D721Med (cell line): ENCODE measurements at regions not wholly inside any gene's neighbourhood (a gene's known extent, or its start where the extent isn't known, plus 50 kb on each side); places are given as distances from the start of the nearest gene placed in this dataset.
"Not testable (repeated sequence)": the region's sequence is repeated elsewhere in the genome, so short reads cannot be mapped to it uniquely, and the experiment has no call there.

Experiments used
- DNase-seq: peaks from one replicate; pipeline ENCODE4 v3.0.0; 2011; ENCODE audit warnings: low spot score; ENCODE audit not compliant: insufficient read length
- FAIRE-seq: peaks from 2 replicates; lab custom pipeline; 2011; peaks lifted over from hg19 to GRCh38; lab: Jason Lieb, UNC
- TF ChIP-seq, protein P1 (sequence below): IDR thresholded peaks from 2 replicates; pipeline ENCODE4 v1.5.1; 2012; ENCODE audit warnings: mild to moderate bottlenecking, control low read depth; ENCODE audit not compliant: insufficient read depth; ENCODE audit errors: missing control alignments

- TF ChIP-seq, protein P1, sequence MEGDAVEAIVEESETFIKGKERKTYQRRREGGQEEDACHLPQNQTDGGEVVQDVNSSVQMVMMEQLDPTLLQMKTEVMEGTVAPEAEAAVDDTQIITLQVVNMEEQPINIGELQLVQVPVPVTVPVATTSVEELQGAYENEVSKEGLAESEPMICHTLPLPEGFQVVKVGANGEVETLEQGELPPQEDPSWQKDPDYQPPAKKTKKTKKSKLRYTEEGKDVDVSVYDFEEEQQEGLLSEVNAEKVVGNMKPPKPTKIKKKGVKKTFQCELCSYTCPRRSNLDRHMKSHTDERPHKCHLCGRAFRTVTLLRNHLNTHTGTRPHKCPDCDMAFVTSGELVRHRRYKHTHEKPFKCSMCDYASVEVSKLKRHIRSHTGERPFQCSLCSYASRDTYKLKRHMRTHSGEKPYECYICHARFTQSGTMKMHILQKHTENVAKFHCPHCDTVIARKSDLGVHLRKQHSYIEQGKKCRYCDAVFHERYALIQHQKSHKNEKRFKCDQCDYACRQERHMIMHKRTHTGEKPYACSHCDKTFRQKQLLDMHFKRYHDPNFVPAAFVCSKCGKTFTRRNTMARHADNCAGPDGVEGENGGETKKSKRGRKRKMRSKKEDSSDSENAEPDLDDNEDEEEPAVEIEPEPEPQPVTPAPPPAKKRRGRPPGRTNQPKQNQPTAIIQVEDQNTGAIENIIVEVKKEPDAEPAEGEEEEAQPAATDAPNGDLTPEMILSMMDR, result peak; percentile 27
- DNase-seq (no peak), FAIRE-seq (no peak)
Observed at GRCh38 chr2:31688282-31688681, 107.5 kb upstream of the SRD5A2 start.

DNA sequence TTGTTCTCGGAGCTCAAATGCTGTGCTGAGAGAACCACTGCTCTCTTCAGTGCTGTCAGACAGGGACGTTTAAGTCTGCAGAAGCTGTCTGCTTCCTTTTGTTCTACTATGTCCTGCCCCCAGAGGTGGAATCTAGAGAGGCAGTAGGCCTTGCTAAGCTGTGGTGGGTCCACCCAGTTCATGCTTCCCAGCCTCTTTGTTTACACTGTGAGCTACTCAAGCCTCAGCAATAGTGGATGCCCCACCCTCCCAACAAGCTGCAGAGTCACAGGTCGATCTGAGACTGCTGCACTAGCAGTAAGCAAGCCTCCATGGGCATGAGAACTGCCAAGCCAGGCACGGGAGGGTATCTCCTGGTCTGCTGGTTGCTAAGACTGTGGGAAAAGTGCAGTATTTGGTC lies 102.8 kb upstream of the SRD5A2 start:
- not testable (repeated sequence) for DNase-seq, FAIRE-seq

GRCh38 chr2:31675485-31675901 lies 94.8 kb upstream of the SRD5A2 start:
- FAIRE-seq (no peak), DNase-seq (no peak)
- TF ChIP-seq, protein P1, result peak; percentile 3

- DNase-seq (no peak), FAIRE-seq (no peak)
- TF ChIP-seq, protein P1, result no peak
Observed at GRCh38 chr2:31674446-31674845, 93.7 kb upstream of the SRD5A2 start.

GRCh38 chr2:31666878-31667277 lies 86.1 kb upstream of the SRD5A2 start:
- no peak for FAIRE-seq
- TF ChIP-seq, protein P1, result no peak
- no peak for DNase-seq

DNA sequence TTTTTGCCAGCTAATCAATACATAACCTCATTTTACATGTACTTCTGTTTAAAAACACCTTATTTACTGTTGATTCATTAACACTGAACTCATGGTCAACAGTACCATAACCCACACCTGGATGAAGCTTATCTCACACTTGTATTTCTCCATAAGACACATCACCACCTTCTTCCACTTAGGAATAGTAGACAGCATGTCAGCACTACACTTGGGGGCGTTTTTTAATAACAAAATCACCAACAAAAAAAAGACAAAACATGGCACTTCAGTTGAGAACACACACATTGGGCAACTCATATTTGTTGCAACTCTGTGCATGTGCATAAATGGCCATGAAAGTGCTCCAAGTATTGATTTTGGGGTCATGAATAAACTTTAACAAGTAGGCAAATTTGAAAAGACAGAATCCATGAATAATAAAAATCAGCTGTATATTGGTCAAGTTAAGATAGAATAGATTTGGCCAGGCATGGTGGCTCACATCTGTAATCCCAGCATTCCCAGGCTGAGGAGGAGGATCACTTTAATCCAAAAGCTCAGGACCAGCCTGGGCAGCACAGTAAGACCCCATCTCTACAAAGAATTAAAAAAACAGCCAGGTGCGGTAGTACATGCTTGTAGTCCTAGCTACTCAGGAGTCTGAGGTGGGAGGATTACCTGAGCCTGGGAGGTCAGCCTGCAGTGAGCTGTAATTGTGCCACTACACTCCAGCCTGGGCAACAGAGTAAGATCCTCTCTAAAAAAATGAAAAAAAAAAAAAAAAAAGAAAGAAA lies 84.4 kb upstream of the SRD5A2 start:
- TF ChIP-seq, protein P1, result no peak
- DNase-seq (no peak), FAIRE-seq (peak; percentile 6)

DNA sequence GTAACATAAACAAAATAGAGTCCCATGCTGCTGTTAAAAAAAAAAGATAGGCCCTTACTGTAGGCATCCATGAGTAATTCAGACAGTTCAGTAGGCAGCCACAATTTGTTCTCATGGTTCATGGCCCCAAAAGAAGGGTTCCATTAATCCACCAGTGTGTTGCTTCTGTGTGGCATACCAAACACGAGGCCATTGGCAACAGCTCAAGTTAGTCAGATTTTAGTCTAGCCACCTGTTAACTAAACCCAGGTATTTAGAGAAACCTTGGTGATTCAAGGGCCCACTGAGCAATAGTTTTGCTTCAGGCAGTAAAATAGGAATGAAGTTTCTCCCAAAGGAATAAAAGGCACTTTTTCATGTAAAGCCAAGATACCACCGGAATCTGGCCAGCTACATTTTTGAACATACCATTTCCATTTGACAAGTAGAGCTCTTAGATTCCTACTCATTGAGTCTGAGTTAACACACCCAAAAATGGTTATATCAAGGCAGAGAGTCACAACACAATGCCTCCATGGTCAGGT lies 80.1 kb upstream of the SRD5A2 start:
- no peak for FAIRE-seq
- TF ChIP-seq, protein P1, result no peak
- no peak for DNase-seq
